B cell (primary cell): ENCODE measurements at regions not wholly inside any gene's neighbourhood (a gene's known extent, or its start where the extent isn't known, plus 50 kb on each side); places are given as distances from the start of the nearest gene placed in this dataset.

Experiments
- ATAC-seq: fragments of 200-7000 bp; cut with Tn5 transposase; one replicate; pipeline ENCODE4 v1.10.0; 2021; ENCODE audit warnings: low read depth, mild to moderate bottlenecking, moderate number of reproducible peaks, moderate library complexity
- CTCF ChIA-PET: fragments of 350-600 bp; sonication (Branson Sonifier 250); formaldehyde crosslinking; loops from one replicate; lab custom pipeline; 2021; ENCODE audit warnings: antibody characterized with exemption, inconsistent platforms; lab: Charles Lee
- POLR2A ChIA-PET: fragments of 350-600 bp; sonication (Branson Sonifier 250); formaldehyde crosslinking; loops from one replicate; lab custom pipeline; 2021; ENCODE audit warnings: antibody characterized with exemption; lab: Charles Lee
- DNase-seq: peaks from one replicate; pipeline ENCODE4 v3.0.0; 2013
- H2AFZ ChIP-seq: 2 replicates; pipeline ENCODE4 v1.6.1; 2012; ENCODE audit warnings: mild to moderate bottlenecking, low read depth, low read length; ENCODE audit not compliant: insufficient read depth, poor library complexity, severe bottlenecking
- H3K27ac ChIP-seq, 2 donors: 1 replicate in 1 of 2; 2 replicates in 1 of 2; pipeline ENCODE4 v1.5.1; 2012 to 2013; ENCODE audit warnings: low read length in 2 of 2, mild to moderate bottlenecking in 2 of 2, moderate library complexity in 1 of 2
- H3K27me3 ChIP-seq, 4 experiments: fragments of 200-600 bp in 1 of 4; sonication (generic) in 1 of 4; replicated peaks in 1 of 4; 1 replicate in 2 of 4; 2 replicates in 2 of 4; pipeline versions ENCODE4 v1.6.1 to v1.7.0; 2013 to 2016; ENCODE audit warnings: low read length in 3 of 4, mild to moderate bottlenecking in 2 of 4, mixed read lengths in 1 of 4, moderate library complexity in 1 of 4; ENCODE audit not compliant: insufficient read depth in 4 of 4, control insufficient read depth in 3 of 4; ENCODE audit errors: control extremely low read depth in 1 of 4
- H3K36me3 ChIP-seq, 2 experiments: replicated peaks in 1 of 2; 1 replicate in 1 of 2; 2 replicates in 1 of 2; pipeline versions ENCODE4 v1.6.1 to v1.7.1; 2013; ENCODE audit warnings: low read length in 1 of 2; ENCODE audit not compliant: insufficient read depth in 2 of 2, control insufficient read depth in 1 of 2; ENCODE audit errors: control extremely low read depth in 1 of 2, extremely low read depth in 1 of 2
- H3K4me1 ChIP-seq, 2 donors: fragments of 200-600 bp in 1 of 2; sonication (generic) in 1 of 2; 1 replicate in 1 of 2; 2 replicates in 1 of 2; pipeline versions ENCODE4 v1.5.1 to v1.6.1; 2013 to 2017; ENCODE audit warnings: low read length in 2 of 2; ENCODE audit not compliant: control insufficient read depth in 2 of 2, insufficient read depth in 2 of 2
- H3K4me2 ChIP-seq: replicated peaks from 2 replicates; pipeline ENCODE3; 2012; ENCODE audit warnings: mild to moderate bottlenecking, low read depth, low read length; ENCODE audit not compliant: poor library complexity, severe bottlenecking
- H3K4me3 ChIP-seq, 5 experiments: fragments of 200-600 bp in 1 of 5; sonication (generic) in 1 of 5; 1 replicate in 3 of 5; 2 replicates in 2 of 5; pipeline versions ENCODE4 v1.5.1 to v1.7.0; 2011 to 2016; ENCODE audit warnings: low read length in 4 of 5, mild to moderate bottlenecking in 4 of 5, low read depth in 2 of 5, control low read depth in 1 of 5, moderate library complexity in 1 of 5; ENCODE audit not compliant: insufficient read depth in 1 of 5; ENCODE audit errors: control extremely low read depth in 1 of 5, extremely low read depth in 1 of 5
- H3K79me2 ChIP-seq: fragments of 200-600 bp; sonication (generic); one replicate; pipeline ENCODE4 v1.6.0; 2016; ENCODE audit warnings: low read length; ENCODE audit not compliant: control insufficient read depth, insufficient read depth
- H3K9ac ChIP-seq: fragments of 200-600 bp; sonication (generic); 2 replicates; pipeline ENCODE4 v1.6.1; 2017; ENCODE audit warnings: mild to moderate bottlenecking, low read length, moderate library complexity
- H3K9me3 ChIP-seq, 3 donors: one replicate each; pipeline versions ENCODE4 v1.6.1 to v1.7.1; 2013; ENCODE audit warnings: low read length in 2 of 3; ENCODE audit not compliant: control insufficient read depth in 2 of 3, insufficient read depth in 1 of 3; ENCODE audit errors: control extremely low read depth in 1 of 3
- H4K20me1 ChIP-seq: 2 replicates; pipeline ENCODE4 v1.6.0; 2012; ENCODE audit warnings: mild to moderate bottlenecking, low read length; ENCODE audit not compliant: insufficient read depth, control insufficient read depth, poor library complexity, severe bottlenecking
- H3K27ac Mint-ChIP-seq: one replicate; pipeline ENCODE4 v1.8.0; 2021; ENCODE audit warnings: mixed read lengths
- H3K27me3 Mint-ChIP-seq: one replicate; pipeline ENCODE4 v1.8.0; 2021; ENCODE audit warnings: mixed read lengths
- H3K4me1 Mint-ChIP-seq: one replicate; pipeline ENCODE4 v1.8.0; 2021; ENCODE audit warnings: mixed read lengths
- H3K4me3 Mint-ChIP-seq: one replicate; pipeline ENCODE4 v1.8.0; 2021; ENCODE audit warnings: mixed read lengths
- H3K9me3 Mint-ChIP-seq: one replicate; pipeline ENCODE4 v1.8.0; 2022; ENCODE audit warnings: mixed read lengths; ENCODE audit not compliant: insufficient read depth
- CTCF ChIP-seq: fragments of 200-600 bp; IDR thresholded peaks from one replicate; pipeline ENCODE4 v1.8.0; 2022; ENCODE audit warnings: antibody characterized with exemption, mild to moderate bottlenecking
- EZH2 ChIP-seq: IDR thresholded peaks from 2 replicates; pipeline ENCODE4 v1.6.1; 2012; ENCODE audit warnings: borderline replicate concordance, low read depth, mild to moderate bottlenecking, moderate library complexity, low read length; ENCODE audit not compliant: insufficient read depth, poor library complexity, severe bottlenecking
- WGBS: methylation state at CpG from one replicate; pipeline ENCODE4 v1.1.5; 2013; ENCODE audit warnings: missing lambda C conversion rate; ENCODE audit not compliant: insufficient coverage; 5-methylcytosine and 5-hydroxymethylcytosine counted together
- intact Hi-C: fragments of 100-400 bp; cut with micrococcal nuclease; formaldehyde crosslinking; loops from one replicate; pipeline ENCODE4 v1.10.0; 2022

DNA sequence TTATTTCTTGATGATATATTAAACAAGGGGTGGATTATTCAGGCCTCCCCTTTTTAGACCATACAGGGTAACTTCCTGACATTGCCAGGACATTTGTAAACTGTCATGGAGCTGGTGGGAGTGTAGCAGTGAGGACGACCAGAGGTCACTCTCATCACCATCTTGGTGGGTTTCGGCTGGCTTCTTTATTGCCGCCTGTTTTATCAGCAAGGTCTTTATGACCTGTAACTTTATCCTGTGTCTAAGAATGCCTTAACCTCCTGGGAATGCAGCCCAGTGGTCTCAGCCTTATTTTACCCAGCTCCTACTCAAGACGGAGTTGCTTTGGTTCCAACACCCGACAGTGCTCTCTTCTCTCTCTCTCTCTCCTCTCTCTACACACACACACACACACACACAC is 221.9 kb downstream of the C16orf95 start:
- no peak overlapping the region for H3K9ac ChIP-seq
- H3K27ac ChIP-seq, result no peak overlapping the region
- Mint-ChIP-seq H3K4me3 (no peak overlapping the region), H3K4me1 (no peaks in the 10 kb centered on the region), H3K27ac (no peak overlapping the region), H3K9me3 (no peaks in the 10 kb centered on the region), H3K27me3 (peaks cover 16% of the 10 kb centered on the region)
- H3K4me2 ChIP-seq, result no peak overlapping the region
- ATAC-seq (no peak), DNase-seq (no peak)
- no peak overlapping the region for H2AFZ ChIP-seq
- no peaks in the 10 kb centered on the region for H3K36me3 ChIP-seq
- CTCF ChIA-PET, result no interaction called here
- no peaks in the 10 kb centered on the region for H4K20me1 ChIP-seq
- H3K4me1 ChIP-seq, result no peaks in the 10 kb centered on the region
- peaks cover 0 to 6% (median 0%) of the 10 kb centered on the region in 3 donors for H3K9me3 ChIP-seq
- H3K79me2 ChIP-seq, result no peaks in the 10 kb centered on the region
- no peak overlapping the region for H3K4me3 ChIP-seq
- POLR2A ChIA-PET, result interaction anchor here (0.7 kb wide), 1 partner anchor 497 kb away, joined by 4 read pairs; no protein-coding TSS in a partner anchor
- no peak for TF ChIP-seq EZH2
- no peak for TF ChIP-seq CTCF
- WGBS, result 91% methylated on average over 3 of the region's 5 CpGs
- intact Hi-C loops, result no loop called here
- H3K27me3 ChIP-seq, result peaks cover 0 to 8% (median 0%) of the 10 kb centered on the region in 4 experiments

DNA sequence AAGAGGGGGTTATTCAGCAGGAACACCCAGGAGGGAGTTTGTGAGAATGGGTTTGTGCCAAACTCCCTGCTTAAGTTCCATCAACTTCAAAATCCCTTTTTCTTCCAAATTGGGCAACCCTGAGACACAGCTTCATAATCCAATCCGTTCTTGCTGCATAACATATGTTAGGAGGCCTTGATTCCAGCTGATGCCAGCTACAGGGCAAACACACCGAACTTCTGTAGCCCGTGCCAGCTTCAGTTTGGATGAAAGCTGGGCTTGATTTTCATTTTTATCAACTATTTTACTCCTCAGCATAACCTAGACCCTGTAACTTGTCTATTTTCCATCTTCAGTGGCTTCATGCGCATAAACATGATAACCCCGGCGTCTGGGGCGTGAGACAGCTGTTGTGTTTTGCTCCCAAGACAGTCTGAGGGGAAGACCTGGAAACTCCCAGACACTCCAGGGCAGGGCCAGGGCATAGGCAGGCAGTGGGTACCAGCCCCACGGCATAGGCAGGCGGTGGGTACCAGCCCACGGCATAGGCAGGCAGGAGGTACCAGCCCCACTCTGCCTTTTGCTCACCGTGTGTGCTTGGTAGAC is 220.4 kb downstream of the C16orf95 start:
- Histone ChIP-seq H4K20me1 (no peaks in the 10 kb centered on the region), H3K79me2 (no peaks in the 10 kb centered on the region), H3K4me3 (no peak overlapping the region), H3K4me2 (no peak overlapping the region), H3K9ac (no peak overlapping the region), H2AFZ (no peak overlapping the region), H3K27ac (no peak overlapping the region), H3K27me3 (peaks cover 0 to 8% (median 0%) of the 10 kb centered on the region in 4 experiments), H3K9me3 (peaks cover 0 to 6% (median 0%) of the 10 kb centered on the region in 3 donors), H3K4me1 (no peaks in the 10 kb centered on the region), H3K36me3 (no peaks in the 10 kb centered on the region)
- ATAC-seq (no peak), DNase-seq (no peak)
- ChIA-PET POLR2A (no interaction called here), CTCF (no interaction called here)
- 87% methylated on average over 7 of the region's 11 CpGs for WGBS
- Mint-ChIP-seq H3K4me3 (no peak overlapping the region), H3K9me3 (no peaks in the 10 kb centered on the region), H3K27me3 (peaks cover 15% of the 10 kb centered on the region), H3K27ac (no peak overlapping the region), H3K4me1 (no peaks in the 10 kb centered on the region)
- intact Hi-C loops, result no loop called here
- TF ChIP-seq EZH2 (no peak), CTCF (no peak)
